Body of pancreas (tissue), 4 donors: ENCODE measurements at regions not wholly inside any gene's neighbourhood (a gene's known extent, or its start where the extent isn't known, plus 50 kb on each side); places are given as distances from the start of the nearest gene placed in this dataset.

Experiments
- ATAC-seq: fragments of 150-250 bp; one replicate; pipeline ENCODE4 v1.9.1; 2016
- DNase-seq, 4 donors: peaks; one replicate each; pipeline ENCODE4 v3.0.0-alpha.2; 2019
- H3K27ac ChIP-seq, 4 donors: fragments of 200-600 bp; sonication (generic); 1 replicate in 3 of 4; 2 replicates in 1 of 4; pipeline versions ENCODE4 v1.5.1 to v1.6.1; 2016 to 2019; ENCODE audit warnings: mild to moderate bottlenecking in 1 of 4, mixed read lengths in 1 of 4, moderate library complexity in 1 of 4
- H3K27me3 ChIP-seq, 2 donors: fragments of 200-600 bp; sonication (generic); one replicate each; pipeline ENCODE4 v1.6.0; 2016; ENCODE audit warnings: mild to moderate bottlenecking in 1 of 2
- H3K36me3 ChIP-seq, 2 donors: fragments of 200-600 bp; sonication (generic); replicated peaks in 1 of 2; 2 replicates each; pipeline ENCODE4 v1.5.1; 2016; ENCODE audit warnings: low read depth in 2 of 2; ENCODE audit not compliant: insufficient read depth in 1 of 2
- H3K4me1 ChIP-seq: fragments of 200-600 bp; sonication (generic); one replicate; pipeline ENCODE4 v1.6.0; 2016
- H3K4me3 ChIP-seq, 2 donors: fragments of 200-600 bp; sonication (generic); 1 replicate in 1 of 2; 2 replicates in 1 of 2; pipeline ENCODE4 v1.5.1; 2016 to 2019
- H3K9me3 ChIP-seq, 3 donors: fragments of 200-600 bp; sonication (generic); 1 replicate in 2 of 3; 2 replicates in 1 of 3; pipeline ENCODE4 v1.5.1; 2016
- CTCF ChIP-seq, 7 experiments: fragments of 450-650 bp in 4 of 7; fragments of 200-600 bp in 3 of 7; sonication (generic) in 3 of 7; IDR thresholded peaks; one replicate each; pipeline ENCODE4 v1.5.1; 2016 to 2019; ENCODE audit warnings: antibody characterized with exemption in 7 of 7
- POLR2A ChIP-seq, 3 donors: fragments of 450-650 bp; IDR thresholded peaks; one replicate each; pipeline ENCODE4 v1.6.1; 2016; ENCODE audit warnings: antibody characterized with exemption in 3 of 3, mild to moderate bottlenecking in 2 of 3
- WGBS, 2 donors: methylation state at CpG; one replicate each; pipeline ENCODE4 v1.1.5; 2017; 5-methylcytosine and 5-hydroxymethylcytosine counted together
- intact Hi-C: fragments of 100-400 bp; cut with DNase I; formaldehyde crosslinking; loops from one replicate; pipeline ENCODE4 v1.15.1; 2023

GRCh38 chr5:36492984-36493654 lies 113.3 kb upstream of the SLC1A3 start:
- WGBS, 2 donors: 65 to 68% methylated on average over 2 of the region's 2 CpGs
- H3K4me3 ChIP-seq: no peak overlapping the region
- DNase-seq (no peak), ATAC-seq (no peak)
- no peaks in the 10 kb centered on the region for H3K36me3 ChIP-seq
- H3K27ac ChIP-seq: no peak overlapping the region
- H3K4me1 ChIP-seq: no peaks in the 10 kb centered on the region
- H3K9me3 ChIP-seq: no peaks in the 10 kb centered on the region
- intact Hi-C loops: no loop called here
- TF ChIP-seq CTCF (IDR thresholded peaks at IDR 0.05): no peak
- no peaks in the 10 kb centered on the region for H3K27me3 ChIP-seq

GRCh38 chr5:36494028-36494427 lies 112.4 kb upstream of the SLC1A3 start:
- WGBS, 2 donors: 39 to 64% methylated on average over 1 of the region's 1 CpG
- Histone ChIP-seq H3K9me3 (no peaks in the 10 kb centered on the region), H3K4me3 (no peak overlapping the region), H3K27me3 (no peaks in the 10 kb centered on the region), H3K27ac (no peak overlapping the region), H3K4me1 (no peaks in the 10 kb centered on the region), H3K36me3 (no peaks in the 10 kb centered on the region)
- TF ChIP-seq POLR2A (IDR thresholded peaks at IDR 0.05) (no peak), CTCF (IDR thresholded peaks at IDR 0.05) (no peak)
- intact Hi-C loops: no loop called here
- ATAC-seq (no peak), DNase-seq (no peak)

- no peaks in the 10 kb centered on the region for H3K4me1 ChIP-seq
- H3K9me3 ChIP-seq: no peaks in the 10 kb centered on the region
- intact Hi-C loops: no loop called here
- no peak overlapping the region for H3K27ac ChIP-seq
- H3K36me3 ChIP-seq: no peaks in the 10 kb centered on the region
- ATAC-seq (peak; percentile 31), DNase-seq (peak in 3 of 4 donors; percentile 6 to 24 (median 11))
- H3K27me3 ChIP-seq: no peaks in the 10 kb centered on the region
- H3K4me3 ChIP-seq: no peak overlapping the region
- no peak for TF ChIP-seq POLR2A (IDR thresholded peaks at IDR 0.05)
- TF ChIP-seq CTCF (IDR thresholded peaks at IDR 0.05): no peak
- WGBS, 2 donors: 31 to 34% methylated on average over 6 of the region's 6 CpGs
Observed at GRCh38 chr5:36494841-36495601, 111.4 kb upstream of the SLC1A3 start.

- H3K9me3 ChIP-seq: no peaks in the 10 kb centered on the region
- ATAC-seq (no peak), DNase-seq (no peak)
- intact Hi-C loops: no loop called here
- TF ChIP-seq POLR2A (IDR thresholded peaks at IDR 0.05): no peak
- TF ChIP-seq CTCF (IDR thresholded peaks at IDR 0.05): no peak
- H3K4me1 ChIP-seq: no peaks in the 10 kb centered on the region
- no peaks in the 10 kb centered on the region for H3K27me3 ChIP-seq
- H3K27ac ChIP-seq: no peak overlapping the region
- H3K36me3 ChIP-seq: no peaks in the 10 kb centered on the region
- WGBS, 2 donors: 50% methylated on average over 2 of the region's 2 CpGs
- no peak overlapping the region for H3K4me3 ChIP-seq
Observed at GRCh38 chr5:36495611-36496010, 110.8 kb upstream of the SLC1A3 start.
